ENCODE measurements at regions not wholly inside any gene's neighbourhood (a gene's known extent, or its start where the extent isn't known, plus 50 kb on each side); places are given as distances from the start of the nearest gene placed in this dataset.
A peak's percentile ranks its signal among the peaks of the same experiment; 100 is the strongest.

GRCh38 chr5:65068410-65068809 lies 299.7 kb downstream of the CWC27 start:
- TF ChIP-seq CTCF (IDR thresholded peaks at IDR 0.05; ENCODE audit: low read depth, low read length): no peak
- H3K4me3 ChIP-seq (replicated peaks in 1 of 2; ENCODE audit: low read depth in 2 of 2, low read length in 2 of 2): no peak overlapping the region
- no peak for DNase-seq (ENCODE audit: low read depth in 2 of 2)

GRCh38 chr5:65070026-65070425 lies 301.3 kb downstream of the CWC27 start:
- TF ChIP-seq CTCF (IDR thresholded peaks at IDR 0.05; ENCODE audit: low read depth, low read length): no peak
- H3K4me3 ChIP-seq (replicated peaks in 1 of 2; ENCODE audit: low read depth in 2 of 2, low read length in 2 of 2): no peak overlapping the region
- no peak for DNase-seq (ENCODE audit: low read depth in 2 of 2)

GRCh38 chr5:65072850-65073249 lies 304.1 kb downstream of the CWC27 start:
- H3K4me3 ChIP-seq (replicated peaks in 1 of 2; ENCODE audit: low read depth in 2 of 2, low read length in 2 of 2): no peak overlapping the region
- no peak for TF ChIP-seq CTCF (IDR thresholded peaks at IDR 0.05; ENCODE audit: low read depth, low read length)
- no peak for DNase-seq (ENCODE audit: low read depth in 2 of 2)

GRCh38 chr5:65073250-65073661 lies 304.5 kb downstream of the CWC27 start:
- no peak overlapping the region for H3K4me3 ChIP-seq (replicated peaks in 1 of 2; ENCODE audit: low read depth in 2 of 2, low read length in 2 of 2)
- TF ChIP-seq CTCF (IDR thresholded peaks at IDR 0.05; ENCODE audit: low read depth, low read length): no peak
- DNase-seq (ENCODE audit: low read depth in 2 of 2): no peak

- no peak overlapping the region for H3K4me3 ChIP-seq (replicated peaks in 1 of 2; ENCODE audit: low read depth in 2 of 2, low read length in 2 of 2)
- no peak for TF ChIP-seq CTCF (IDR thresholded peaks at IDR 0.05; ENCODE audit: low read depth, low read length)
- peak in 1 of 2 donors; percentile 42 for DNase-seq (ENCODE audit: low read depth in 2 of 2)
Observed at GRCh38 chr5:65075623-65076250, 307.0 kb downstream of the CWC27 start.

- DNase-seq (ENCODE audit: low read depth in 2 of 2): peak; percentile 82 to 97
- peak; percentile 37 for TF ChIP-seq CTCF (IDR thresholded peaks at IDR 0.05; ENCODE audit: low read depth, low read length)
- no peak overlapping the region for H3K4me3 ChIP-seq (replicated peaks in 1 of 2; ENCODE audit: low read depth in 2 of 2, low read length in 2 of 2)
Observed at GRCh38 chr5:65076251-65076869, 307.6 kb downstream of the CWC27 start.
